K562 (cell line): ENCODE measurements at regions not wholly inside any gene's neighbourhood (a gene's known extent, or its start where the extent isn't known, plus 50 kb on each side); places are given as distances from the start of the nearest gene placed in this dataset.

Source experiments
- ATAC-seq: fragments of 200-7000 bp; cut with Tn5 transposase; 3 replicates; pipeline ENCODE4 v1.9.1; 2020; ENCODE audit warnings: moderate library complexity
- BruUV-seq: library from RNA; stranded (reverse); fragments of 400-500 nt; replicated peaks from 2 replicates; lab custom pipeline; 2021; lab: Mats Ljungman, UMichigan
- CTCF ChIA-PET: fragments of 300-600 bp; formaldehyde crosslinking; extraction: SDS; loops from one replicate; lab custom pipeline; 2021; ENCODE audit warnings: low intra/inter-chr PET ratio; lab: Yijun Ruan, JAX
- POLR2A ChIA-PET: fragments of 300-600, 350-650 bp; sonication (Branson Sonifier 250); formaldehyde crosslinking; extraction: SDS; loops from one replicate; lab custom pipeline; 2021; ENCODE audit warnings: antibody characterized with exemption, inconsistent platforms; lab: Yijun Ruan, JAX
- DNase-seq, 4 experiments: peaks; one replicate each; pipeline versions ENCODE4 v3.0.0 to v3.0.0-alpha.2; 2011 to 2018; ENCODE audit warnings: low spot score in 3 of 4, mixed read lengths in 3 of 4; ENCODE audit errors: extremely low read depth in 1 of 4
- FAIRE-seq: peaks from 2 replicates; lab custom pipeline; 2011; peaks lifted over from hg19 to GRCh38; lab: Jason Lieb, UNC
- H2AFZ ChIP-seq: 2 replicates; pipeline ENCODE4 v1.6.0; 2011; ENCODE audit warnings: low read depth, low read length, control low read depth, inconsistent platforms
- H3K27ac ChIP-seq: fragments of 200-600 bp; 3 replicates; pipeline ENCODE4 v1.8.0; 2011; ENCODE audit warnings: low read depth, mild to moderate bottlenecking, control low read depth, inconsistent platforms, low read length, moderate library complexity, mixed read lengths; ENCODE audit errors: extremely low read depth
- H3K27me3 ChIP-seq, 2 experiments: fragments of 300-600 bp in 1 of 2; 2 replicates in 1 of 2; 3 replicates in 1 of 2; pipeline versions ENCODE4 v1.6.0 to v1.8.0; 2011; ENCODE audit warnings: inconsistent platforms in 2 of 2, low read length in 2 of 2, mild to moderate bottlenecking in 1 of 2, mixed read lengths in 1 of 2, moderate library complexity in 1 of 2; ENCODE audit not compliant: control insufficient read depth in 2 of 2, insufficient read depth in 2 of 2
- H3K36me3 ChIP-seq: fragments of 300-600 bp; 3 replicates; pipeline ENCODE4 v1.8.0; 2011; ENCODE audit warnings: mild to moderate bottlenecking, low read length, inconsistent platforms; ENCODE audit not compliant: control insufficient read depth, insufficient read depth
- H3K4me1 ChIP-seq, 2 experiments: fragments of 200-600 bp in 1 of 2; replicated peaks in 1 of 2; 2 replicates in 1 of 2; 3 replicates in 1 of 2; pipeline versions ENCODE4 v1.5.1 to v1.8.0; 2011; ENCODE audit warnings: inconsistent platforms in 2 of 2, low read length in 2 of 2, mild to moderate bottlenecking in 1 of 2, mixed read lengths in 1 of 2, moderate library complexity in 1 of 2; ENCODE audit not compliant: control insufficient read depth in 2 of 2, insufficient read depth in 2 of 2
- H3K4me2 ChIP-seq: 2 replicates; pipeline ENCODE4 v1.6.1; 2011; ENCODE audit warnings: low read length, control low read depth, inconsistent platforms, mixed read lengths; ENCODE audit not compliant: insufficient read depth
- H3K4me3 ChIP-seq: fragments of 200-600 bp; sonication (generic), shearing (Covaris generic); 2 replicates; pipeline ENCODE4 v1.5.1; 2016; ENCODE audit warnings: control low read depth, inconsistent platforms
- H3K79me2 ChIP-seq: fragments of 200-600 bp; 3 replicates; pipeline ENCODE4 v1.8.0; 2011; ENCODE audit warnings: low read length, inconsistent platforms; ENCODE audit not compliant: control insufficient read depth, insufficient read depth
- H3K9ac ChIP-seq, 2 experiments: 2 replicates each; pipeline versions ENCODE4 v1.6.0 to v1.6.1; 2011; ENCODE audit warnings: low read depth in 2 of 2, low read length in 2 of 2, control low read depth in 1 of 2, inconsistent platforms in 1 of 2, mild to moderate bottlenecking in 1 of 2, mixed read lengths in 1 of 2; ENCODE audit not compliant: insufficient read depth in 1 of 2
- H3K9me1 ChIP-seq: one replicate; pipeline ENCODE4 v1.6.0; 2011; ENCODE audit warnings: inconsistent platforms, mild to moderate bottlenecking, low read length, moderate library complexity; ENCODE audit not compliant: control insufficient read depth, insufficient read depth
- H3K9me3 ChIP-seq: replicated peaks from 2 replicates; pipeline ENCODE4 v1.5.1; 2011; ENCODE audit warnings: low read depth, low read length, inconsistent platforms; ENCODE audit not compliant: control insufficient read depth, insufficient read depth
- H4K20me1 ChIP-seq: replicated peaks from 2 replicates; pipeline ENCODE4 v1.6.1; 2011; ENCODE audit warnings: low read length, inconsistent platforms, mixed read lengths; ENCODE audit not compliant: control insufficient read depth, insufficient read depth
- ARID1B ChIP-seq: fragments of 450-650 bp; IDR thresholded peaks from 2 replicates; pipeline ENCODE4 v1.6.1; 2016; ENCODE audit warnings: antibody characterized with exemption, mild to moderate bottlenecking, inconsistent platforms
- CAMTA2 ChIP-seq: fragments of 250-450 bp; sonication (Bioruptor Pico); conservative IDR thresholded peaks from 2 replicates; pipeline ENCODE4 v1.5.1; 2022
- CTBP1 ChIP-seq: fragments of 450-650 bp; IDR thresholded peaks from 2 replicates; pipeline ENCODE4 v1.6.1; 2016; ENCODE audit warnings: borderline replicate concordance
- EP400 ChIP-seq: fragments of 450-650 bp; IDR thresholded peaks from 2 replicates; pipeline ENCODE4 v1.6.1; 2017; ENCODE audit warnings: antibody characterized with exemption, mild to moderate bottlenecking, moderate library complexity
- GATAD2A ChIP-seq: fragments of 450-650 bp; IDR thresholded peaks from 2 replicates; pipeline ENCODE4 v1.6.1; 2017
- MIER1 ChIP-seq: fragments of 450-650 bp; IDR thresholded peaks from 2 replicates; pipeline ENCODE4 v1.6.1; 2016; ENCODE audit warnings: antibody characterized with exemption, mild to moderate bottlenecking, low read depth
- RAD21 ChIP-seq, 2 experiments: fragments of 250-450 bp in 1 of 2; fragments of 450-650 bp in 1 of 2; sonication (Bioruptor Pico) in 1 of 2; formaldehyde crosslinking in 1 of 2; IDR thresholded peaks in 1 of 2; conservative IDR thresholded peaks in 1 of 2; 2 replicates each; pipeline versions ENCODE4 v1.4.0 to v1.8.0; 2020 to 2022; ENCODE audit warnings: mild to moderate bottlenecking in 2 of 2, moderate library complexity in 1 of 2
- SIRT6 ChIP-seq: IDR thresholded peaks from one replicate; pipeline ENCODE4 v1.6.1; 2012; ENCODE audit warnings: low read depth, mild to moderate bottlenecking, control low read depth, inconsistent platforms, low read length, moderate library complexity
- SP2 ChIP-seq: IDR thresholded peaks from 2 replicates; pipeline ENCODE4 v1.6.1; 2011; ENCODE audit warnings: mild to moderate bottlenecking, low read depth, low read length, moderate library complexity; ENCODE audit not compliant: poor library complexity, severe bottlenecking; ENCODE audit errors: extremely low read depth
- TCF7 ChIP-seq: sonication (generic); IDR thresholded peaks from 2 replicates; pipeline ENCODE4 v1.6.1; 2016; ENCODE audit warnings: antibody characterized with exemption, borderline replicate concordance
- THRAP3 ChIP-seq: fragments of 450-650 bp; IDR thresholded peaks from 2 replicates; pipeline ENCODE4 v1.6.1; 2016; ENCODE audit warnings: mild to moderate bottlenecking, inconsistent platforms, borderline replicate concordance
- ZNF551 ChIP-seq: fragments of 250-450 bp; sonication (Bioruptor Pico); IDR thresholded peaks from 2 replicates; pipeline ENCODE4 v1.5.0; 2021; ENCODE audit warnings: mild to moderate bottlenecking, moderate library complexity
- ZNF589 ChIP-seq: fragments of 200-800 bp; sonication (Bioruptor generic); IDR thresholded peaks from 2 replicates; pipeline ENCODE4 v1.6.1; 2016; ENCODE audit warnings: low read depth, missing genetic modification characterization, missing compliant biosample characterization
- WGBS: fragments of 100-300 bp; shearing (Covaris generic); methylation state at CpG from one replicate; pipeline ENCODE4 v1.1.6; 2016; ENCODE audit warnings: low coverage, mixed read lengths; ENCODE audit not compliant: insufficient coverage; ENCODE audit errors: missing lambda C conversion rate; 5-methylcytosine and 5-hydroxymethylcytosine counted together
- in situ Hi-C: fragments of 300-500 bp; cut with MboI; formaldehyde crosslinking; loops from 4 replicates; pipeline ENCODE4 v1.15.0; 2018; ENCODE audit warnings: inconsistent platforms, mixed read lengths
- intact Hi-C: fragments of 100-400 bp; cut with micrococcal nuclease; formaldehyde crosslinking; loops from 2 replicates; pipeline ENCODE4 v1.14.2; 2022
- TF ChIP-seq, protein P1 (sequence below): fragments of 450-650 bp; IDR thresholded peaks from 2 replicates; pipeline ENCODE4 v1.6.1; 2017; ENCODE audit warnings: mild to moderate bottlenecking, moderate library complexity
- TF ChIP-seq, protein P2 (sequence below): sonication (generic); formaldehyde crosslinking; IDR thresholded peaks from 2 replicates; pipeline ENCODE4 v1.8.0; 2022; ENCODE audit warnings: missing genetic modification reagents, mild to moderate bottlenecking, borderline replicate concordance

DNA sequence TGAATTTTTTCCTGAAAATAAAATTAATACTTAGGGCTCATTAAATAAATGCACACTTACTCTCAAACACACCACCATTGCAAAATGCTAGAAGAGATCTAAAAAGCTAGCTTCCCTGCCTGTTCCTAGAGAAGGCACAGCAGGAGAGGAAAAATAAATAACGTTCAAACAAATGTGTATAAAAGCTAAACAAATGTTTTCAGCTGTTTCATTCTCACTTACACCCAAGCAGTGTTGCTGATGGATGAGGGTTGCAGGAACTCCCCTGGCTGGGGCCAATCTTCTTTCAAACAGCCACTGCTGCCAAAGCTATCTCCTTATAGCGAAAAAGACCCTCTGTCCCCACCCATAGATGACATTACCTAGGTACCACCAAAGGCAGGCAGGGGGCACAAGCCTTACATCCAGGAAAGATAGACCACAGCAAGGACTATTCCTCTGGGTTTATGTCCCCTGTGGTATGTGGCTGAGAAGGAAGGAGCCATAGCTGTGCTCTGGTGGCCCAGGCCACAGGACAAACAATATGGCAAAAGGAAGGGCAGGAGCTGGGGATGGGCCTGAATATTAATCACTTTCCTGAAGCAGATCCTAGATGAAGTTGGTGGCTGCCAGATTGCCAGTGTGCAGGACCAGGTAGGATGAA is 214.6 kb downstream of the TTC32 start:
- intact Hi-C loops (no loop called here), in situ Hi-C loops (no loop called here)
- WGBS, result 0% methylated on average over 2 of the region's 2 CpGs
- ChIA-PET CTCF (no interaction called here), POLR2A (interaction anchor here (0.6 to 0.7 kb wide), 2 partner anchors 128 to 338 kb away, joined by 3 read pairs; no protein-coding TSS in a partner anchor)
- no peak for DNase-seq
- Histone ChIP-seq H3K27ac (no peak overlapping the region), H3K36me3 (no peaks in the 10 kb centered on the region), H3K79me2 (no peaks in the 10 kb centered on the region), H2AFZ (no peak overlapping the region), H3K9me1 (no peaks in the 10 kb centered on the region), H4K20me1 (no peaks in the 10 kb centered on the region), H3K4me1 (no peaks in the 10 kb centered on the region), H3K4me3 (no peak overlapping the region), H3K27me3 (no peaks in the 10 kb centered on the region), H3K9ac (no peak overlapping the region), H3K9me3 (no peaks in the 10 kb centered on the region), H3K4me2 (no peak overlapping the region)
- FAIRE-seq, result no peak
- BruUV-seq, result no TSS peak
- TF ChIP-seq ZNF589 (CRISPR knock-in tag) (no peak), SP2 (no peak), ZNF551 (CRISPR knock-in tag) (no peak)
- ATAC-seq, result no peak

DNA sequence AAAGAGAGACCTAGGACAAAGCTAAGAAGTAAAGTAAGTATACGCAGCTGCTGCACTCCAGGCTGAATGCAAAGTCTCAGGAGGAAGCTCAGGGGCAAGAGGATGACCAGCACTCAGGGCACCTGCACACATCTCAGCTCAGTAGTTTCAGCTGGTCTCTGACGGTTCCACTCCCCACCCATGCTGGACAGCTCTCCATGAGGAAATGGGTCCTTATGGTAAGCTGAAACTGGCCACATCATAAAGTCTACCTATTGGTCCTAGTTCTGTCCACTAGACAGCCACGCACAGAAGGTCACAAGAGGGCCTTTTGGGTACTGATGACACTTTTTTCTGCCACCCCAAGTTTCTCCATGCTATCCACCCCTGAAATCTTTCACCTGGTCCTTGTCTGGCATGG is 215.3 kb downstream of the TTC32 start:
- no peak overlapping the region for H3K9ac ChIP-seq
- H2AFZ ChIP-seq, result no peak overlapping the region
- in situ Hi-C loops, result no loop called here
- ChIA-PET CTCF (no interaction called here), POLR2A (interaction anchor here (0.6 kb wide), 1 partner anchor 338 kb away, joined by 3 read pairs; no protein-coding TSS in a partner anchor)
- no peak overlapping the region for H3K4me3 ChIP-seq
- H3K9me3 ChIP-seq, result no peaks in the 10 kb centered on the region
- H3K4me1 ChIP-seq, result no peaks in the 10 kb centered on the region
- H3K4me2 ChIP-seq, result no peak overlapping the region
- no peaks in the 10 kb centered on the region for H3K27me3 ChIP-seq
- H3K36me3 ChIP-seq, result no peaks in the 10 kb centered on the region
- no TSS peak for BruUV-seq
- no peak overlapping the region for H3K27ac ChIP-seq
- intact Hi-C loops, result no loop called here
- ATAC-seq (no peak), FAIRE-seq (no peak), DNase-seq (no peak)
- no peaks in the 10 kb centered on the region for H3K9me1 ChIP-seq
- WGBS, result 0% methylated on average over 3 of the region's 3 CpGs
- no peaks in the 10 kb centered on the region for H3K79me2 ChIP-seq
- H4K20me1 ChIP-seq, result no peaks in the 10 kb centered on the region
- no peak for TF ChIP-seq CTBP1
- TF ChIP-seq, protein P1, sequence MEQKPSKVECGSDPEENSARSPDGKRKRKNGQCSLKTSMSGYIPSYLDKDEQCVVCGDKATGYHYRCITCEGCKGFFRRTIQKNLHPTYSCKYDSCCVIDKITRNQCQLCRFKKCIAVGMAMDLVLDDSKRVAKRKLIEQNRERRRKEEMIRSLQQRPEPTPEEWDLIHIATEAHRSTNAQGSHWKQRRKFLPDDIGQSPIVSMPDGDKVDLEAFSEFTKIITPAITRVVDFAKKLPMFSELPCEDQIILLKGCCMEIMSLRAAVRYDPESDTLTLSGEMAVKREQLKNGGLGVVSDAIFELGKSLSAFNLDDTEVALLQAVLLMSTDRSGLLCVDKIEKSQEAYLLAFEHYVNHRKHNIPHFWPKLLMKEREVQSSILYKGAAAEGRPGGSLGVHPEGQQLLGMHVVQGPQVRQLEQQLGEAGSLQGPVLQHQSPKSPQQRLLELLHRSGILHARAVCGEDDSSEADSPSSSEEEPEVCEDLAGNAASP, result no peak
- no peak for TF ChIP-seq ARID1B
- TF ChIP-seq SIRT6, result no peak
- TF ChIP-seq TCF7, result no peak
- no peak for TF ChIP-seq EP400
- TF ChIP-seq CAMTA2 (CRISPR knock-in tag), result no peak
- TF ChIP-seq MIER1, result no peak
- TF ChIP-seq, protein P2, sequence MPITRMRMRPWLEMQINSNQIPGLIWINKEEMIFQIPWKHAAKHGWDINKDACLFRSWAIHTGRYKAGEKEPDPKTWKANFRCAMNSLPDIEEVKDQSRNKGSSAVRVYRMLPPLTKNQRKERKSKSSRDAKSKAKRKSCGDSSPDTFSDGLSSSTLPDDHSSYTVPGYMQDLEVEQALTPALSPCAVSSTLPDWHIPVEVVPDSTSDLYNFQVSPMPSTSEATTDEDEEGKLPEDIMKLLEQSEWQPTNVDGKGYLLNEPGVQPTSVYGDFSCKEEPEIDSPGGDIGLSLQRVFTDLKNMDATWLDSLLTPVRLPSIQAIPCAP (CRISPR knock-in tag), result no peak
- TF ChIP-seq THRAP3, result no peak
- TF ChIP-seq GATAD2A, result no peak
- no peak for TF ChIP-seq RAD21 (CRISPR knock-in tag; conservative IDR thresholded peaks at IDR 0.05 in 1 of 2, IDR thresholded peaks at IDR 0.05 in 1 of 2)
